Activated CD4-positive, alpha-beta T cell treated with anti-CD3 and anti-CD28 coated beads, Interleukin-2, amount 10 ng/mL, durations not matched to agents 7 days and 5 days (primary cell): ENCODE measurements at regions not wholly inside any gene's neighbourhood (a gene's known extent, or its start where the extent isn't known, plus 50 kb on each side); places are given as distances from the start of the nearest gene placed in this dataset.

ENCODE experiments used
- CTCF ChIA-PET: fragments of 350-600 bp; sonication (Branson Sonifier 250); formaldehyde crosslinking; loops from one replicate; lab custom pipeline; 2021; ENCODE audit warnings: antibody characterized with exemption; lab: Charles Lee
- POLR2A ChIA-PET: fragments of 350-600 bp; sonication (Branson Sonifier 250); formaldehyde crosslinking; loops from one replicate; lab custom pipeline; 2021; ENCODE audit warnings: antibody characterized with exemption; lab: Charles Lee
- DNase-seq: peaks from one replicate; pipeline ENCODE4 v3.0.0-alpha.2; 2020
- H3K27ac Mint-ChIP-seq: one replicate; pipeline ENCODE4 v1.8.0; 2021; ENCODE audit warnings: mild to moderate bottlenecking, moderate library complexity, mixed read lengths
- H3K27me3 Mint-ChIP-seq: one replicate; pipeline ENCODE4 v1.8.0; 2021; ENCODE audit warnings: mixed read lengths
- H3K36me3 Mint-ChIP-seq: one replicate; pipeline ENCODE4 v1.8.0; 2021; ENCODE audit warnings: low read depth, mixed read lengths
- H3K4me1 Mint-ChIP-seq: one replicate; pipeline ENCODE4 v1.8.0; 2021; ENCODE audit warnings: mixed read lengths
- H3K4me3 Mint-ChIP-seq: one replicate; pipeline ENCODE4 v1.8.0; 2021; ENCODE audit warnings: mild to moderate bottlenecking, moderate library complexity, mixed read lengths
- H3K9me3 Mint-ChIP-seq: one replicate; pipeline ENCODE4 v1.8.0; 2021; ENCODE audit warnings: mixed read lengths

DNA sequence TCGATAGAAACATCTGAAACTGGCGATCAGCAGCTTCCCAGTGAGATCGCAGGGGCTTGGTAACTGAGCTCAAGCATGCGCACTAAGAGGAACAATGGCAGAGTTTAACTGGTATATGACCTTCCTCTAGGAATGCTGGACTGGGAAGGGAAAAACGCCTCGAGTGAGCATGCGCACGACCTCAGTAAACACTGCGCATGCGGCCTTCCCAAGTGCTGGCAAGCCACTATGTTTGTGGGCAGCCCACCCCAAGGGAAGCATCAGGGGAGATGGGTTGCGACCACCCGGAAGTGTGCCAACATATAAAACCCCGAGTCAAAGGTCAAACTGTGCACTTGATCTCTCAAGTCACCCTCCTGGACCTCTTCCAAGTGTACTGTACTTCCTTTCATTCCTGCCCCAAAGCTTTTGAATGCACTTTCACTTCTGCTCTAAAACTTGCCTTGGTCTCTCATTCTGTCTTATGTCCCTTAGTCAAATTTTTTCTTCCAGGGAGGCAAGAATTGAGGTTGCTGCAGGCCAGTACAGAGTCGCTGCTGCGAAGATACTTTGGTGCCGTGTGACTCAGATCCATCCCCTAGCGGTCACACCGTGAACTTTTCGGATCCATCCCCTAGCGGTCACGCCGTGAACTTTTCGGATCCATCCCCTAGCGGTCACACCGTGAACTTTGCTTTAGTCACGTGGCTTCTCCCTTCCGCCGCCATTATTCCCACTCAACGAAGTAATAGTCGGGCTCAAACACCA is 243.3 kb downstream of the FAM43A start:
- Mint-ChIP-seq H3K27ac (no peak overlapping the region), H3K36me3 (no peaks in the 10 kb centered on the region), H3K9me3 (no peaks in the 10 kb centered on the region), H3K4me3 (no peak overlapping the region), H3K27me3 (peaks cover 10% of the 10 kb centered on the region), H3K4me1 (no peaks in the 10 kb centered on the region)
- POLR2A ChIA-PET = no interaction called here
- CTCF ChIA-PET = no interaction called here
- DNase-seq = no peak

- H3K9me3 Mint-ChIP-seq = no peaks in the 10 kb centered on the region
- no peak overlapping the region for H3K4me3 Mint-ChIP-seq
- CTCF ChIA-PET = no interaction called here
- no peak overlapping the region for H3K27ac Mint-ChIP-seq
- peaks cover 10% of the 10 kb centered on the region for H3K27me3 Mint-ChIP-seq
- H3K4me1 Mint-ChIP-seq = no peaks in the 10 kb centered on the region
- no peaks in the 10 kb centered on the region for H3K36me3 Mint-ChIP-seq
- POLR2A ChIA-PET = no interaction called here
- DNase-seq = no peak
Measured at GRCh38 chr3:194929578-194929960, 243.9 kb downstream of the FAM43A start.

DNA sequence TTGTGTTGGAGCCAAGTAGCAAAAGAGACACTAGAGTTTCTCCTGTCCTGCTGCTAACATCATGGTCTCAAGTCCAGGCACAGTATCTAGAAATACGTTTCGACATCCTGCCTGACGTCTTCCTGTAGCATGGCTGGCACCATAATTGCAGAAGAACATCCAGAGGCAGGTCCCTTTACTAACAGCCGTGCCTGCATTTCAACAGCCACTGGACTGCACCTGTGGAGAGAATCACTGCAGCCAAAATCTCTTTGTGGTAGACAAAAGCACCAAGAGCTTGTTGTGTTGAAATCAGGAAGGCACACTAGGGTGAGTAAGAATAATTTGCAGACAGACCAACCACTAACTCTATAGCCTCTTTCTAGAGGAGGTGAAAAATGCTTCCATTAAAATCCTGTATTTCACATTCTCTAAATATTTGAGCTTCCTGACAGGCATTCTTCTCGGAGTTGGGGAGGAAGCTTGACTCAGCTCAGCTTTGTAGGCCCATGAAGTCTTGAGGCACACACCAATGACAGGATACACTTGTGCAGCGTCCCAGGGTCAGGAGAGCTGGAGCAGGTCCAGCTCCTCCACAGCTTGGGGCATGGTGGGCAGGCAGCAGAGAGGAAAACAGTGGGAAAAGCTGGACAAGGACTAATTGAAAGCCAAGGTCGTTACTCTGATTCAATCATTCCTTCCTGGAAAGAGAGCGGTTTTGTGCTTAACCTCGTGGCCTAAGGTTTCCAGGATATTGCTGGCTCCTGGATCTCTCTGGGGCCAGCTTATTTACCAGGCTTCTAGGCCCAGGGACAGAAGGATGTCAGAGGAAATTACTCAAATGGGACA is 244.9 kb downstream of the FAM43A start:
- DNase-seq = no peak
- Mint-ChIP-seq H3K9me3 (no peaks in the 10 kb centered on the region), H3K4me1 (no peaks in the 10 kb centered on the region), H3K27ac (no peak overlapping the region), H3K27me3 (peaks cover 11% of the 10 kb centered on the region), H3K36me3 (no peaks in the 10 kb centered on the region), H3K4me3 (no peak overlapping the region)
- ChIA-PET POLR2A (no interaction called here), CTCF (no interaction called here)

GRCh38 chr3:194931347-194931746 is 245.7 kb downstream of the FAM43A start:
- Mint-ChIP-seq H3K36me3 (no peaks in the 10 kb centered on the region), H3K4me1 (no peaks in the 10 kb centered on the region), H3K4me3 (no peak overlapping the region), H3K27me3 (peaks cover 10% of the 10 kb centered on the region), H3K27ac (no peak overlapping the region), H3K9me3 (no peaks in the 10 kb centered on the region)
- no peak for DNase-seq
- ChIA-PET POLR2A (no interaction called here), CTCF (no interaction called here)

- ChIA-PET CTCF (interaction anchor here (0.5 kb wide), 1 partner anchor 302 kb away, joined by 3 read pairs; no protein-coding TSS in a partner anchor), POLR2A (no interaction called here)
- Mint-ChIP-seq H3K36me3 (no peaks in the 10 kb centered on the region), H3K27me3 (peaks cover 5% of the 10 kb centered on the region), H3K4me1 (no peaks in the 10 kb centered on the region), H3K27ac (no peak overlapping the region), H3K9me3 (no peaks in the 10 kb centered on the region), H3K4me3 (no peak overlapping the region)
- no peak for DNase-seq
Measured at GRCh38 chr3:194931865-194932264, 246.2 kb downstream of the FAM43A start.

- H3K27me3 Mint-ChIP-seq = peaks cover 5% of the 10 kb centered on the region
- POLR2A ChIA-PET = no interaction called here
Measured at GRCh38 chr3:194933465-194933864, 247.8 kb downstream of the FAM43A start.

DNA sequence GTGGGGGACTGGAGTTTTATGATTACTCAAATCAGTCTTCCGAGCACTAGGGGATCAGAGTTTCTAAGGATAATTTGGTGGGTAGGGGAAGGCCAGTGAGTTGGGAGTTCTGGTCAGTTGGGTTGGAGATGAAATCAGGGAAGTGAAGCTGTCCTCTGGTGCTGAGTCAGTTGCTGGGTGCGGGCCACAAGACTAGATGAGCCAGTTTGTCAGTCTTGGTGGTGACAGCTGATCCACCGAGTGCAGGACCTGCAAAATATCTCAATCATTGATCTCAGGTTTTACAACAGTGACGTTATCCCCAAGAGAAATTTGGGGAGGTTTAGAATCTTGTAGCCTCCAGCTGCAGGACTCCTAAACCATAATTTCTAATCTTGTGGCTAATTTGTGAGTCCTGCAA is 249.4 kb downstream of the FAM43A start:
- H3K36me3 Mint-ChIP-seq = no peaks in the 10 kb centered on the region
- H3K4me3 Mint-ChIP-seq = no peak overlapping the region
- POLR2A ChIA-PET = no interaction called here
- peaks cover 5% of the 10 kb centered on the region for H3K27me3 Mint-ChIP-seq
- no peaks in the 10 kb centered on the region for H3K4me1 Mint-ChIP-seq
- H3K9me3 Mint-ChIP-seq = no peaks in the 10 kb centered on the region
- H3K27ac Mint-ChIP-seq = no peak overlapping the region
- no peak for DNase-seq
- CTCF ChIA-PET = interaction anchor here (1.6 kb wide), 1 partner anchor 10 kb away, joined by 3 read pairs; no protein-coding TSS in a partner anchor

More at GRCh38 chr3:194933465-194933864, 247.8 kb downstream of the FAM43A start:
- H3K27ac Mint-ChIP-seq = no peak overlapping the region
- CTCF ChIA-PET = no interaction called here
- no peaks in the 10 kb centered on the region for H3K9me3 Mint-ChIP-seq
- no peak for DNase-seq
- H3K36me3 Mint-ChIP-seq = no peaks in the 10 kb centered on the region
- no peaks in the 10 kb centered on the region for H3K4me1 Mint-ChIP-seq
- no peak overlapping the region for H3K4me3 Mint-ChIP-seq

GRCh38 chr3:194935632-194936470 is 250.2 kb downstream of the FAM43A start:
- Mint-ChIP-seq H3K9me3 (no peaks in the 10 kb centered on the region), H3K27ac (no peak overlapping the region), H3K4me3 (no peak overlapping the region), H3K36me3 (no peaks in the 10 kb centered on the region), H3K27me3 (peaks cover 5% of the 10 kb centered on the region), H3K4me1 (no peaks in the 10 kb centered on the region)
- ChIA-PET POLR2A (no interaction called here), CTCF (interaction anchor here (1.4 to 1.6 kb wide), 2 partner anchors 9 to 27 kb away, joined by 3 read pairs; no protein-coding TSS in a partner anchor)
- DNase-seq = no peak

DNA sequence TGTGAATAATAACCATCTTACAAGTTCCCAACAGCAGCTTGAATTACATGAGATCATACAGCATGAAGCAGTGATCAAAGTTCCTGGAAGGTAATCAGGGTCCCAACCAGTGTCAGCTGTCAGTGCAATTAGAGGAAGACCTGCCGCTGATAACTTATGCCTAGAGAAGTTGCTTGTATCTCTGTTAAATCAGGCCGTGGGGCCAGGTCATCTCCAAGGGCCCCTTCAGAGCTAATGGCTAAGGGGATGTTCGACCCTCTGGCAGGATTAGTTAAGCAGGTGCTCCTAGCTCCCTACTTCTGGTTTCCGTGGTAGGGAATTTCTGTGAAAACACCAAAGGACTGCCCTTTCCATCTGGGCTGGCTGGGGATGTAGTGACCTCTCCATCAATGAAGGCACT is 251.0 kb downstream of the FAM43A start:
- H3K9me3 Mint-ChIP-seq = no peaks in the 10 kb centered on the region
- ChIA-PET CTCF (interaction anchor here (1.4 kb wide), 1 partner anchor 28 kb away, joined by 3 read pairs; no protein-coding TSS in a partner anchor), POLR2A (no interaction called here)
- H3K36me3 Mint-ChIP-seq = no peaks in the 10 kb centered on the region
- no peak overlapping the region for H3K4me3 Mint-ChIP-seq
- DNase-seq = no peak
- H3K27ac Mint-ChIP-seq = no peak overlapping the region
- H3K4me1 Mint-ChIP-seq = no peaks in the 10 kb centered on the region
- peaks cover 5% of the 10 kb centered on the region for H3K27me3 Mint-ChIP-seq

DNA sequence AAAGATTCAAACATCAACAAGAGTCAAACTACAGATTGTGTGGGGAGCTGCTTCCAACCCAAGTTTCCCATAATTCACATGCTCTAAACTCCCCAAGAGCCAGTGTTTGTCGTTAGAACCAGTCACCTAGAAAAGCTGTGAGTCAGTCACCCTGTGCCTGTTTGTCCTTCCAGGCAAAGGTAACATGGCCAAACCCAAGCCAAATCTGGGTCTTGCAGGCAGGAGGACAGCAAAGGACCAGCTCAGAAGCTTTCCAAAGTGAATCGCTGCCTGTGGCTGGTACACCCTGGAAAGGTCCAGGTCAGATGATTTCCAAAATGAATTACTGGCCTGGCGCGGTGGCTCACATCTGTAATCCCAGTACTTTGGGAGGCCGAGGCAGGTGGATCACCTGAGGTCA is 251.5 kb downstream of the FAM43A start:
- no peaks in the 10 kb centered on the region for H3K4me1 Mint-ChIP-seq
- H3K36me3 Mint-ChIP-seq = no peaks in the 10 kb centered on the region
- CTCF ChIA-PET = no interaction called here
- peaks cover 3% of the 10 kb centered on the region for H3K27me3 Mint-ChIP-seq
- no peak for DNase-seq
- H3K27ac Mint-ChIP-seq = no peak overlapping the region
- POLR2A ChIA-PET = no interaction called here
- no peaks in the 10 kb centered on the region for H3K9me3 Mint-ChIP-seq
- no peak overlapping the region for H3K4me3 Mint-ChIP-seq

- Mint-ChIP-seq H3K4me1 (no peaks in the 10 kb centered on the region), H3K36me3 (no peaks in the 10 kb centered on the region), H3K27ac (no peak overlapping the region), H3K27me3 (peaks cover 3% of the 10 kb centered on the region), H3K9me3 (no peaks in the 10 kb centered on the region), H3K4me3 (no peak overlapping the region)
- ChIA-PET POLR2A (no interaction called here), CTCF (no interaction called here)
- DNase-seq = no peak
Measured at GRCh38 chr3:194937882-194938321, 252.2 kb downstream of the FAM43A start.

GRCh38 chr3:194938845-194939531 is 253.3 kb downstream of the FAM43A start:
- Mint-ChIP-seq H3K27ac (no peak overlapping the region), H3K4me1 (no peaks in the 10 kb centered on the region), H3K27me3 (peaks cover 3% of the 10 kb centered on the region), H3K4me3 (no peak overlapping the region), H3K9me3 (no peaks in the 10 kb centered on the region), H3K36me3 (no peaks in the 10 kb centered on the region)
- no peak for DNase-seq
- ChIA-PET POLR2A (no interaction called here), CTCF (interaction anchor here (0.8 kb wide), 1 partner anchor 31 kb away, joined by 3 read pairs; no protein-coding TSS in a partner anchor)
